Right renal pelvis (tissue), 4 donors: ENCODE measurements at regions not wholly inside any gene's neighbourhood (a gene's known extent, or its start where the extent isn't known, plus 50 kb on each side); places are given as distances from the start of the nearest gene placed in this dataset.

Experiments used
- DNase-seq, 4 donors: peaks; one replicate each; pipeline ENCODE4 v3.0.0-alpha.2; 2013; ENCODE audit warnings: low read depth in 4 of 4, low spot score in 3 of 4, missing footprints in 1 of 4

GRCh38 chr19:30719189-30719998, 347.2 kb downstream of the ZNF536 start:
- peak in 1 of 4 donors; percentile 48 for DNase-seq

GRCh38 chr19:30718707-30719106, 346.5 kb downstream of the ZNF536 start:
- DNase-seq: peak in 1 of 4 donors; percentile 26

GRCh38 chr19:30718014-30718413, 345.8 kb downstream of the ZNF536 start:
- DNase-seq: no peak

- DNase-seq: no peak
Observed at GRCh38 chr19:30717381-30717780, 345.2 kb downstream of the ZNF536 start.

- no peak for DNase-seq
Observed at GRCh38 chr19:30712431-30713337, 340.5 kb downstream of the ZNF536 start.

- DNase-seq: no peak
Observed at GRCh38 chr19:30711826-30712225, 339.6 kb downstream of the ZNF536 start.

GRCh38 chr19:30711296-30711695, 339.1 kb downstream of the ZNF536 start:
- DNase-seq: no peak

- DNase-seq: no peak
Observed at GRCh38 chr19:30710721-30711120, 338.5 kb downstream of the ZNF536 start.

- DNase-seq: no peak
Observed at GRCh38 chr19:30708416-30709178, 336.4 kb downstream of the ZNF536 start.

- DNase-seq: no peak
Observed at GRCh38 chr19:30704771-30705330, 332.7 kb downstream of the ZNF536 start.

GRCh38 chr19:30703645-30704044, 331.5 kb downstream of the ZNF536 start:
- DNase-seq: no peak

GRCh38 chr19:30701178-30701577, 329.0 kb downstream of the ZNF536 start:
- DNase-seq: no peak

GRCh38 chr19:30699871-30700280, 327.7 kb downstream of the ZNF536 start:
- no peak for DNase-seq

GRCh38 chr19:30696514-30696913, 324.3 kb downstream of the ZNF536 start:
- no peak for DNase-seq

- no peak for DNase-seq
Observed at GRCh38 chr19:30695171-30695875, 323.1 kb downstream of the ZNF536 start.

- no peak for DNase-seq
Observed at GRCh38 chr19:30694156-30694755, 322.1 kb downstream of the ZNF536 start.

- DNase-seq: no peak
Observed at GRCh38 chr19:30692879-30693503, 320.8 kb downstream of the ZNF536 start.

GRCh38 chr19:30692181-30692811, 320.1 kb downstream of the ZNF536 start:
- DNase-seq: no peak

- no peak for DNase-seq
Observed at GRCh38 chr19:30691819-30692166, 319.6 kb downstream of the ZNF536 start.
